DND-41 (cell line): ENCODE measurements at regions not wholly inside any gene's neighbourhood (a gene's known extent, or its start where the extent isn't known, plus 50 kb on each side); places are given as distances from the start of the nearest gene placed in this dataset.

Source experiments
- CTCF ChIP-seq: IDR thresholded peaks from 2 replicates; pipeline ENCODE4 v1.5.1; 2012; ENCODE audit warnings: borderline replicate concordance, low read length, moderate library complexity, mild to moderate bottlenecking; ENCODE audit not compliant: poor library complexity, severe bottlenecking; ENCODE audit errors: extremely low read depth
- EZH2 ChIP-seq: IDR thresholded peaks from 3 replicates; pipeline ENCODE4 v1.6.1; 2012; ENCODE audit warnings: borderline replicate concordance, low read depth, mild to moderate bottlenecking, moderate library complexity, low read length, inconsistent platforms; ENCODE audit not compliant: severe bottlenecking

- no peak for TF ChIP-seq CTCF
- no peak for TF ChIP-seq EZH2
Measured at GRCh38 chr1:78210175-78210574, 164.4 kb downstream of the GIPC2 start.
